DND-41 (cell line): ENCODE measurements at regions not wholly inside any gene's neighbourhood (a gene's known extent, or its start where the extent isn't known, plus 50 kb on each side); places are given as distances from the start of the nearest gene placed in this dataset.

Experiments
- ATAC-seq: fragments of 200-7000 bp; cut with Tn5 transposase; 3 replicates; pipeline ENCODE4 v1.9.1; 2021; ENCODE audit warnings: low read depth; ENCODE audit not compliant: insufficient read depth
- DNase-seq: peaks from one replicate; pipeline ENCODE4 v3.0.0-alpha.2; 2020
- H2AFZ ChIP-seq: 2 replicates; pipeline ENCODE4 v1.6.0; 2012; ENCODE audit warnings: low read depth, low read length
- H3K27ac ChIP-seq: 2 replicates; pipeline ENCODE4 v1.5.1; 2012; ENCODE audit warnings: low read length, inconsistent platforms
- H3K27me3 ChIP-seq: fragments of 200-600 bp; sonication (generic); 2 replicates; pipeline ENCODE4 v1.6.0; 2012; ENCODE audit warnings: low read length, mild to moderate bottlenecking, inconsistent platforms; ENCODE audit not compliant: insufficient read depth, poor library complexity
- H3K36me3 ChIP-seq: 2 replicates; pipeline ENCODE4 v1.5.1; 2012; ENCODE audit warnings: low read length, inconsistent platforms; ENCODE audit not compliant: insufficient read depth
- H3K4me1 ChIP-seq: 2 replicates; pipeline ENCODE4 v1.5.1; 2012; ENCODE audit warnings: mild to moderate bottlenecking, low read length; ENCODE audit not compliant: insufficient read depth
- H3K4me2 ChIP-seq: 2 replicates; pipeline ENCODE4 v1.6.0; 2012; ENCODE audit warnings: mild to moderate bottlenecking, moderate library complexity, low read length, inconsistent platforms; ENCODE audit not compliant: insufficient read depth
- H3K4me3 ChIP-seq, 2 experiments: fragments of 200-600 bp in 1 of 2; shearing (Covaris generic) in 1 of 2; 2 replicates each; pipeline ENCODE4 v1.5.1; 2012 to 2016; ENCODE audit warnings: inconsistent platforms in 2 of 2, low read length in 2 of 2, mild to moderate bottlenecking in 2 of 2, low read depth in 1 of 2, moderate library complexity in 1 of 2
- H3K79me2 ChIP-seq: 2 replicates; pipeline ENCODE4 v1.6.0; 2012; ENCODE audit warnings: low read length, inconsistent platforms; ENCODE audit not compliant: insufficient read depth
- H3K9ac ChIP-seq: 2 replicates; pipeline ENCODE4 v1.6.0; 2012; ENCODE audit warnings: low read depth, mild to moderate bottlenecking, inconsistent platforms, low read length, moderate library complexity
- H3K9me3 ChIP-seq: 2 replicates; pipeline ENCODE4 v1.5.1; 2012; ENCODE audit warnings: low read length, moderate library complexity, mild to moderate bottlenecking, inconsistent platforms; ENCODE audit not compliant: insufficient read depth, severe bottlenecking
- H4K20me1 ChIP-seq: 2 replicates; pipeline ENCODE4 v1.6.0; 2012; ENCODE audit warnings: low read length; ENCODE audit not compliant: insufficient read depth
- CTCF ChIP-seq: IDR thresholded peaks from 2 replicates; pipeline ENCODE4 v1.5.1; 2012; ENCODE audit warnings: borderline replicate concordance, low read length, moderate library complexity, mild to moderate bottlenecking; ENCODE audit not compliant: poor library complexity, severe bottlenecking; ENCODE audit errors: extremely low read depth
- EZH2 ChIP-seq: IDR thresholded peaks from 3 replicates; pipeline ENCODE4 v1.6.1; 2012; ENCODE audit warnings: borderline replicate concordance, low read depth, mild to moderate bottlenecking, moderate library complexity, low read length, inconsistent platforms; ENCODE audit not compliant: severe bottlenecking

GRCh38 chr7:112877691-112878460 is 87.7 kb upstream of the TMEM168 start:
- no peaks in the 10 kb centered on the region for H3K27me3 ChIP-seq
- no peak overlapping the region for H2AFZ ChIP-seq
- no peak overlapping the region for H3K4me3 ChIP-seq
- no peak for DNase-seq
- no peak overlapping the region for H3K27ac ChIP-seq
- no peaks in the 10 kb centered on the region for H3K4me1 ChIP-seq
- H4K20me1 ChIP-seq: no peaks in the 10 kb centered on the region; the same call in 1 of the 2 replicates
- 0 out of 2 replicates have a peak, but pooled peaks cover 5% of the 10 kb centered on the region for H3K36me3 ChIP-seq
- TF ChIP-seq EZH2: no peak
- TF ChIP-seq CTCF: no peak
- H3K79me2 ChIP-seq: 0 out of 2 replicates have a peak, but pooled peaks cover 1% of the 10 kb centered on the region
- H3K9ac ChIP-seq: no peak overlapping the region
- no peak for ATAC-seq
- no peak overlapping the region for H3K4me2 ChIP-seq
- no peaks in the 10 kb centered on the region for H3K9me3 ChIP-seq

DNA sequence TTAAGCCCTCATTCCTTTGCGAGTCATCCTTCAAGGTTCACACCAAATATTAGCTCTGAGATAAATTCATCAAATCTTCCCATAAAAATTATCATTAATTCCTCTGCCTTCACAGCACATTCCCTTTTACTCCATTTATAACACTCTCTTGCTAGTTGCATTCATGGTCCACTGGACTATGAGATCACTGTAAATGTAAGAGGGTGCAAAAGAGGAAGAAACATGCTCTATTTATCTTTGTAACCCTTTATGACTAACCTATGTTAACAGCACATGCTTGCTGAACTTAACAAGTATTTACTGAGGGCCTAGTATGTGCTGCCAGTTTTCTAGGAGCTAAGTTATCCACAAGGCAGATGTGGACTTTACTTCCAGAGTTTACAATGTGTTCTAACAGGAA is 86.7 kb upstream of the TMEM168 start:
- no peaks in the 10 kb centered on the region; the same call in 1 of the 2 replicates for H4K20me1 ChIP-seq
- H3K79me2 ChIP-seq: 0 out of 2 replicates have a peak, but pooled peaks cover 1% of the 10 kb centered on the region
- H3K27me3 ChIP-seq: no peaks in the 10 kb centered on the region
- H3K36me3 ChIP-seq: 0 out of 2 replicates have a peak, but pooled peaks cover 5% of the 10 kb centered on the region
- H3K4me3 ChIP-seq: no peak overlapping the region
- no peak overlapping the region for H3K4me2 ChIP-seq
- no peak for TF ChIP-seq CTCF
- no peaks in the 10 kb centered on the region for H3K4me1 ChIP-seq
- no peaks in the 10 kb centered on the region for H3K9me3 ChIP-seq
- no peak overlapping the region for H3K27ac ChIP-seq
- no peak overlapping the region for H2AFZ ChIP-seq
- no peak overlapping the region for H3K9ac ChIP-seq
- no peak for ATAC-seq
- no peak for DNase-seq

DNA sequence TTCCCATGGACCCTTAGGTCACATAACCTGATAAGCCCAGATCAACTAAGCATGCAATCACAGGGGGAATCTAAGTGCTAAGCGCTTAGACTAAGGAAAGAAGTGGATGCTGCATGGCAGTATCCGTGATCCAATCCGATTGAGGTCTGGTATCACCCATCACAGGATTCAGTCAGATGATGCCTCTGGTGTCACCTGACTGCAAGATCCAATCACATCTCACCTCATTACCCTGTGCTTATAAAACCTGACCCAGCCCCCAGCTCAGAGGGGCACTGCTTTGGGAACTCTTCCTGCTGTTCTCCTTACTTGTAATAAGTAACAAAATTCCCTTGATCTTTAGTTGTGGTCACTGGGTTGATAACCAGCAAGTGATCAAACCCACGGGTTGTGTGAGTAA is 84.7 kb upstream of the TMEM168 start:
- no peak overlapping the region for H3K27ac ChIP-seq
- H3K9ac ChIP-seq: no peak overlapping the region
- H3K4me3 ChIP-seq: no peak overlapping the region
- no peaks in the 10 kb centered on the region; the same call in 1 of the 2 replicates for H4K20me1 ChIP-seq
- H3K27me3 ChIP-seq: no peaks in the 10 kb centered on the region
- H3K9me3 ChIP-seq: no peaks in the 10 kb centered on the region
- no peak overlapping the region for H2AFZ ChIP-seq
- H3K79me2 ChIP-seq: peaks cover 8% of the 10 kb centered on the region
- TF ChIP-seq CTCF (no peak), EZH2 (no peak)
- H3K4me1 ChIP-seq: no peaks in the 10 kb centered on the region
- ATAC-seq: no peak; the same call in 2 of the 3 replicates
- no peak overlapping the region for H3K4me2 ChIP-seq
- 0 out of 2 replicates have a peak, but pooled peaks cover 5% of the 10 kb centered on the region for H3K36me3 ChIP-seq
- no peak for DNase-seq
